Tongue (tissue), 1 donor: ENCODE measurements at regions not wholly inside any gene's neighbourhood (a gene's known extent, or its start where the extent isn't known, plus 50 kb on each side); places are given as distances from the start of the nearest gene placed in this dataset.
"Not testable (repeated sequence)": the region's sequence is repeated elsewhere in the genome, so short reads cannot be mapped to it uniquely, and the experiment has no call there.

Source experiments
- DNase-seq: peaks from one replicate; pipeline ENCODE4 v3.0.0-alpha.2; 2015

GRCh38 chr4:56575820-56576429 lies 70.3 kb downstream of the ARL9 start:
- DNase-seq: peak; percentile 57

GRCh38 chr4:56592417-56592816 lies 86.8 kb downstream of the ARL9 start:
- DNase-seq: not testable (repeated sequence)
